ENCODE measurements at regions not wholly inside any gene's neighbourhood (a gene's known extent, or its start where the extent isn't known, plus 50 kb on each side); places are given as distances from the start of the nearest gene placed in this dataset.

- Mint-ChIP-seq H3K27me3 (peaks cover 42% of the 10 kb centered on the region), H3K27ac (ENCODE audit: low read depth) (no peak overlapping the region), H3K36me3 (ENCODE audit: insufficient read depth) (peaks cover 2% of the 10 kb centered on the region), H3K9me3 (no peaks in the 10 kb centered on the region), H3K4me1 (no peaks in the 10 kb centered on the region), H3K4me3 (no peak overlapping the region)
- no peak for ATAC-seq (replicated peaks; ENCODE audit: extremely low read depth, poor library complexity, severe bottlenecking)
- DNase-seq (ENCODE audit: low spot score in 2 of 2) = no peak
Observed at GRCh38 chr6:79802657-79803300, 144.6 kb downstream of the ELOVL4 start.

GRCh38 chr6:79801362-79801761 is 146.0 kb downstream of the ELOVL4 start:
- H3K4me1 Mint-ChIP-seq = no peaks in the 10 kb centered on the region
- H3K9me3 Mint-ChIP-seq = no peaks in the 10 kb centered on the region
- ATAC-seq (replicated peaks; ENCODE audit: extremely low read depth, poor library complexity, severe bottlenecking) (no peak), DNase-seq (ENCODE audit: low spot score in 2 of 2) (no peak)
- peaks cover 2% of the 10 kb centered on the region for H3K36me3 Mint-ChIP-seq (ENCODE audit: insufficient read depth)
- H3K27ac Mint-ChIP-seq (ENCODE audit: low read depth) = no peak overlapping the region
- no peak overlapping the region for H3K4me3 Mint-ChIP-seq
- peaks cover 33% of the 10 kb centered on the region for H3K27me3 Mint-ChIP-seq

GRCh38 chr6:79798841-79799240 is 148.5 kb downstream of the ELOVL4 start:
- ATAC-seq (replicated peaks; ENCODE audit: extremely low read depth, poor library complexity, severe bottlenecking) = no peak
- no peaks in the 10 kb centered on the region for H3K9me3 Mint-ChIP-seq
- H3K4me1 Mint-ChIP-seq = no peaks in the 10 kb centered on the region
- no peak overlapping the region for H3K27ac Mint-ChIP-seq (ENCODE audit: low read depth)
- DNase-seq (ENCODE audit: low spot score in 2 of 2) = no peak
- peaks cover 13% of the 10 kb centered on the region for H3K27me3 Mint-ChIP-seq
- no peak overlapping the region for H3K4me3 Mint-ChIP-seq
- no peaks in the 10 kb centered on the region for H3K36me3 Mint-ChIP-seq (ENCODE audit: insufficient read depth)

DNA sequence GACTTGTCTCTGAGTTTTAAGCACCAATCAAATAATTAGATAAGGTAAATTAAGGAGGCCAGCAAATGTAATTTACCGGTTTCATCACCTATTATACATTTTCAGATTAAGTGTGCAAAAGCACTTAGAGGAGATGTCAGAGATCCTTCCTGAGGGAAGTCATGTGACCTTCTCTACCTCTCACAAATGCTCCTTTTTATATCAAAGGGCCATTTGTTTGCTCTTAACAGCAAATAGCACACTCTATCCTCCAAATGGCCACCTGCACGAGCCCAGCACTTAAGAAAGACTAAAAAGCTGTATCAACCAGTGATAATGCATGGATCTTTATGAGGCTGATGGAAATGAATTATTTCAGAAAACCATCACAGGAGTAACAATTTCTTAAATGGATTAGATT is 149.4 kb downstream of the ELOVL4 start:
- no peak overlapping the region for H3K27ac Mint-ChIP-seq (ENCODE audit: low read depth)
- no peak overlapping the region for H3K4me3 Mint-ChIP-seq
- no peaks in the 10 kb centered on the region for H3K36me3 Mint-ChIP-seq (ENCODE audit: insufficient read depth)
- no peaks in the 10 kb centered on the region for H3K4me1 Mint-ChIP-seq
- peaks cover 13% of the 10 kb centered on the region for H3K27me3 Mint-ChIP-seq
- no peaks in the 10 kb centered on the region for H3K9me3 Mint-ChIP-seq
- no peak for ATAC-seq (replicated peaks; ENCODE audit: extremely low read depth, poor library complexity, severe bottlenecking)
- DNase-seq (ENCODE audit: low spot score in 2 of 2) = no peak

- Mint-ChIP-seq H3K27me3 (peaks cover 8% of the 10 kb centered on the region), H3K4me3 (no peak overlapping the region), H3K36me3 (ENCODE audit: insufficient read depth) (no peaks in the 10 kb centered on the region), H3K4me1 (no peaks in the 10 kb centered on the region), H3K9me3 (no peaks in the 10 kb centered on the region), H3K27ac (ENCODE audit: low read depth) (no peak overlapping the region)
- no peak for DNase-seq (ENCODE audit: low spot score in 2 of 2)
- ATAC-seq (replicated peaks; ENCODE audit: extremely low read depth, poor library complexity, severe bottlenecking) = no peak
Observed at GRCh38 chr6:79797163-79797764, 150.1 kb downstream of the ELOVL4 start.

DNA sequence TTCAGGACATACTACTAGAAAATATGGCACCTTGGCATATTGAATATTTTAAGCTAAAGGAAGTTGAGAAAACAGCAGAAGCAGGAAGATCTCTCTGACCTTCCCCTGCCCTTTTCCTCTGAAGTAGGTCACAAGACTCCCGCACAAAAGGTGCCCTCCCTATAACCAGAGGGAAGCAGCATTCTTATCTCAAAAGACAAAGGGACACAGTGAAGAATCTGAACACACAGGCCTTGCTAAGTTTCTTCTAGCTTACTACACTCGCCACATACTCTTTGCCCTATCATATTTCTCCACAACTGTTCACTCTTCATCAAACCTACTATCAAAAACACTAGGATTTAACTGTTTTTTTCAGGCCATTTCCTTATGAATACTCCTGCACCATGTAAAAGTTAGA is 151.2 kb downstream of the ELOVL4 start:
- Mint-ChIP-seq H3K9me3 (no peaks in the 10 kb centered on the region), H3K27me3 (no peaks in the 10 kb centered on the region), H3K4me1 (no peaks in the 10 kb centered on the region), H3K36me3 (ENCODE audit: insufficient read depth) (no peaks in the 10 kb centered on the region), H3K27ac (ENCODE audit: low read depth) (no peak overlapping the region), H3K4me3 (no peak overlapping the region)
- no peak for DNase-seq (ENCODE audit: low spot score in 2 of 2)
- ATAC-seq (replicated peaks; ENCODE audit: extremely low read depth, poor library complexity, severe bottlenecking) = no peak

- no peaks in the 10 kb centered on the region for H3K36me3 Mint-ChIP-seq (ENCODE audit: insufficient read depth)
- no peak overlapping the region for H3K4me3 Mint-ChIP-seq
- no peaks in the 10 kb centered on the region for H3K9me3 Mint-ChIP-seq
- no peaks in the 10 kb centered on the region for H3K4me1 Mint-ChIP-seq
- H3K27ac Mint-ChIP-seq (ENCODE audit: low read depth) = no peak overlapping the region
- DNase-seq (ENCODE audit: low spot score in 2 of 2) (no peak), ATAC-seq (replicated peaks; ENCODE audit: extremely low read depth, poor library complexity, severe bottlenecking) (no peak)
- no peaks in the 10 kb centered on the region for H3K27me3 Mint-ChIP-seq
Observed at GRCh38 chr6:79789896-79790295, 157.5 kb downstream of the ELOVL4 start.

DNA sequence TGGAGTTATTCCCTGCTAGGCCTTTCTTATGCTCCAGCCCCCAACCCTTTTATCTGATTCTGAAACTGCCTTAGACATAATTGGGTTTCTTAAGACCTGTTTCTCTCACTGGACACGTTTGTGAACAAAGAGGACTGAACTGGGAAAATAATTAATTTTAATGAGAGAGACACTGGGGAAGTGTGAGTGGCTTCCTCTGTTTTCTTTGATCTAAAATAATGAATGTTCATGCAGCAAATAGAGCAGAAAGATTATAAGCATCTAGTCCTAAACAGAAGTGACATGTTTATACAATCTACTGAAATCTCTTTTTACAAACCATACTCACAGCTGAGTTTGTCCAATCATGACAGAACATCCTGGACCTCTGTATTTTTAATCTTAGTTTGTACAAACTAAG is 157.6 kb downstream of the SH3BGRL2 start:
- no peaks in the 10 kb centered on the region for H3K27me3 Mint-ChIP-seq
- H3K9me3 Mint-ChIP-seq = no peaks in the 10 kb centered on the region
- H3K4me3 Mint-ChIP-seq = no peak overlapping the region
- no peak overlapping the region for H3K27ac Mint-ChIP-seq (ENCODE audit: low read depth)
- H3K36me3 Mint-ChIP-seq (ENCODE audit: insufficient read depth) = no peaks in the 10 kb centered on the region
- no peaks in the 10 kb centered on the region for H3K4me1 Mint-ChIP-seq
- DNase-seq (ENCODE audit: low spot score in 2 of 2) (no peak), ATAC-seq (replicated peaks; ENCODE audit: extremely low read depth, poor library complexity, severe bottlenecking) (no peak)

GRCh38 chr6:79787626-79788025 is 156.5 kb downstream of the SH3BGRL2 start:
- Mint-ChIP-seq H3K36me3 (ENCODE audit: insufficient read depth) (no peaks in the 10 kb centered on the region), H3K9me3 (no peaks in the 10 kb centered on the region), H3K4me3 (no peak overlapping the region), H3K4me1 (no peaks in the 10 kb centered on the region), H3K27ac (ENCODE audit: low read depth) (no peak overlapping the region), H3K27me3 (no peaks in the 10 kb centered on the region)
- DNase-seq (ENCODE audit: low spot score in 2 of 2) = no peak
- ATAC-seq (replicated peaks; ENCODE audit: extremely low read depth, poor library complexity, severe bottlenecking) = no peak

DNA sequence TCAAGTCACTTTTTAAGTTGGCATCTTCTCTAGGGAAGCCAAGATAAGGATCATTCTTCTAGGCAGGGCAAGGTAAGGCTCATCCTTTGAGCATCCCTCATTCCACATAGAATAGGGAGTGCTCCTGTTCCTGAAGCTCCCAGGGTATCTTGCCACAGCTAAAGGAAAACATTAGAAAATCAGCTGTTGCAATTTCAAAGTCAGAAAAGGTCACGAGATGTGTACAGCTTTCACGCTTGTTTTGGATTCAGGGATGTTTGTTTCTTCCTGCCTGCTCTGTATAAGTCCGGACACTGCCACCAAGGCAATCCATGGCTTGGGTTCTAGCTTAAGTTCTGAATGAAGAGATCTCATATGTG is 153.2 kb downstream of the SH3BGRL2 start:
- ATAC-seq (replicated peaks; ENCODE audit: extremely low read depth, poor library complexity, severe bottlenecking) = no peak
- H3K27ac Mint-ChIP-seq (ENCODE audit: low read depth) = no peak overlapping the region
- H3K4me3 Mint-ChIP-seq = no peak overlapping the region
- H3K9me3 Mint-ChIP-seq = no peaks in the 10 kb centered on the region
- no peak for DNase-seq (ENCODE audit: low spot score in 2 of 2)
- no peaks in the 10 kb centered on the region for H3K4me1 Mint-ChIP-seq
- no peaks in the 10 kb centered on the region for H3K36me3 Mint-ChIP-seq (ENCODE audit: insufficient read depth)
- H3K27me3 Mint-ChIP-seq = no peaks in the 10 kb centered on the region

- Mint-ChIP-seq H3K4me3 (no peak overlapping the region), H3K9me3 (no peaks in the 10 kb centered on the region), H3K4me1 (no peaks in the 10 kb centered on the region), H3K36me3 (ENCODE audit: insufficient read depth) (no peaks in the 10 kb centered on the region), H3K27me3 (no peaks in the 10 kb centered on the region), H3K27ac (ENCODE audit: low read depth) (no peak overlapping the region)
- ATAC-seq (replicated peaks; ENCODE audit: extremely low read depth, poor library complexity, severe bottlenecking) = no peak
- DNase-seq (ENCODE audit: low spot score in 2 of 2) = no peak
Observed at GRCh38 chr6:79783670-79784394, 152.7 kb downstream of the SH3BGRL2 start.

DNA sequence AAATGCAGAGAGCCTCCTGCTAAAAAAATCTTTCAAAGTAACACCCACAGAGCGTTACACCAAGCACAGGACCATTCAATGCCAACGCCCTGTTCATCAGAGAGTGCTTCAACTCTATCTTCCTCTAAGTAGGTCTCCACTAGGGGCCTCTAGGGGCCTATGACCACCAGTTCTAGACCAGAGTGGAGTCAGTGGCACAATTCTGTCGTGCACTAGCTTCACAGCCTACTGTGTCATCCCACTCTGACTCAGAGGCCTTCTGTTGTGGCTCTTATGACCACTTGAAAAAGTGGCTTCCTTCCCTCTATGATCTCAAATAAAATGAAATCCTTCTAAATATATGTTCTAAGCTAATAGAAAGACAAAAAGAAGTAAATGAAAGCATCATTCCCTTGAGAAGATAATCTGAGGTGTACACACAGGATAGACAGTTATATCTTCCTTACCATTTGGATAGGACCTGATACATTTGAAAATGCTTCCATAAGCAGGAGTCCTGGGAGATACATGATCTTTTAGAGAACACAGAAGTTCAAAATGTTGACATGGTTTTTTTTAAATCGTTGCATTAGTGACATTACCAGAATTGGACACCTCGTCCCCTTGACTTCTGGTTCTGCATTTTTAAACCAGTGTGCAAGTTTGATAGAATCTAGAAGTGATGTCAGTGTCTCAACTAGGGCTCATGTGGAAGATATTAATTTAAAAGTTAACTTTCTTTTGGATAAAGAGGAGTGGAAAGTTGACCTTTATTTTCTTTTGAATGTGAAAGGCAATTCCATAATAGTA is 151.9 kb downstream of the SH3BGRL2 start:
- H3K9me3 Mint-ChIP-seq = no peaks in the 10 kb centered on the region
- no peak overlapping the region for H3K4me3 Mint-ChIP-seq
- no peaks in the 10 kb centered on the region for H3K36me3 Mint-ChIP-seq (ENCODE audit: insufficient read depth)
- no peaks in the 10 kb centered on the region for H3K27me3 Mint-ChIP-seq
- no peak for ATAC-seq (replicated peaks; ENCODE audit: extremely low read depth, poor library complexity, severe bottlenecking)
- H3K27ac Mint-ChIP-seq (ENCODE audit: low read depth) = no peak overlapping the region
- peaks cover under 1% of the 10 kb centered on the region for H3K4me1 Mint-ChIP-seq
- no peak for DNase-seq (ENCODE audit: low spot score in 2 of 2)
